Stomach (tissue), 8 donors: ENCODE measurements at regions not wholly inside any gene's neighbourhood (a gene's known extent, or its start where the extent isn't known, plus 50 kb on each side); places are given as distances from the start of the nearest gene placed in this dataset.

Source experiments
- DNase-seq, 2 donors: peaks; one replicate each; pipeline versions ENCODE4 v3.0.0 to v3.0.0-alpha.2; 2013 to 2019
- H3K27ac ChIP-seq, 5 donors: fragments of 200-600 bp in 4 of 5; sonication (generic) in 4 of 5; one replicate each; pipeline ENCODE4 v1.5.1; 2013 to 2019; ENCODE audit warnings: mild to moderate bottlenecking in 1 of 5, moderate library complexity in 1 of 5
- H3K27me3 ChIP-seq, 3 donors: fragments of 200-600 bp; sonication (generic); one replicate each; pipeline ENCODE4 v1.5.1; 2017 to 2019; ENCODE audit warnings: mixed run types in 1 of 3
- H3K36me3 ChIP-seq, 4 donors: fragments of 200-600 bp; sonication (generic); 1 replicate in 3 of 4; 2 replicates in 1 of 4; pipeline ENCODE4 v1.5.1; 2016 to 2019
- H3K4me1 ChIP-seq, 4 donors: fragments of 200-600 bp; sonication (generic); one replicate each; pipeline ENCODE4 v1.5.1; 2016 to 2019
- H3K4me3 ChIP-seq, 4 donors: fragments of 200-600 bp; sonication (generic) in 3 of 4; one replicate each; pipeline ENCODE4 v1.5.1; 2016 to 2019; ENCODE audit warnings: mild to moderate bottlenecking in 1 of 4
- H3K9me3 ChIP-seq, 4 donors: fragments of 200-600 bp; sonication (generic); one replicate each; pipeline ENCODE4 v1.5.1; 2016 to 2019
- EP300 ChIP-seq: sonication (generic); formaldehyde crosslinking; IDR thresholded peaks from one replicate; pipeline ENCODE4 v1.6.1; 2017; ENCODE audit warnings: antibody characterized with exemption
- POLR2A ChIP-seq, 4 donors: fragments of 450-650 bp; IDR thresholded peaks; one replicate each; pipeline ENCODE4 v1.6.1; 2016; ENCODE audit warnings: antibody characterized with exemption in 4 of 4, control low read depth in 2 of 4, mild to moderate bottlenecking in 1 of 4, moderate library complexity in 1 of 4
- POLR2AphosphoS5 ChIP-seq, 3 donors: sonication (generic); formaldehyde crosslinking; IDR thresholded peaks; one replicate each; pipeline ENCODE4 v1.6.1; 2016; ENCODE audit warnings: antibody characterized with exemption in 3 of 3
- WGBS, 5 donors: extraction: QIAGEN DNeasy Blood & Tissue Kit in 3 of 5; methylation state at CpG; one replicate each; pipeline versions ENCODE4 v1.1.5 to v1.1.7; 2013 to 2018; 5-methylcytosine and 5-hydroxymethylcytosine counted together
- intact Hi-C: fragments of 100-400 bp; cut with DNase I; formaldehyde crosslinking; loops from one replicate; pipeline ENCODE4 v1.15.1; 2023; ENCODE audit warnings: low total_unique reads
- TF ChIP-seq, protein P1 (sequence below), 7 experiments: fragments of 450-650 bp in 4 of 7; fragments of 200-600 bp in 3 of 7; sonication (generic) in 3 of 7; IDR thresholded peaks; one replicate each; pipeline ENCODE4 v1.5.1; 2016 to 2019; ENCODE audit warnings: antibody characterized with exemption in 7 of 7, control low read depth in 2 of 7, mild to moderate bottlenecking in 1 of 7
- donor health status: healthy with polysubstance abuse.
- donor health status: Bipolar disorder and iron deficiency.
- donor health status: healthy.

DNA sequence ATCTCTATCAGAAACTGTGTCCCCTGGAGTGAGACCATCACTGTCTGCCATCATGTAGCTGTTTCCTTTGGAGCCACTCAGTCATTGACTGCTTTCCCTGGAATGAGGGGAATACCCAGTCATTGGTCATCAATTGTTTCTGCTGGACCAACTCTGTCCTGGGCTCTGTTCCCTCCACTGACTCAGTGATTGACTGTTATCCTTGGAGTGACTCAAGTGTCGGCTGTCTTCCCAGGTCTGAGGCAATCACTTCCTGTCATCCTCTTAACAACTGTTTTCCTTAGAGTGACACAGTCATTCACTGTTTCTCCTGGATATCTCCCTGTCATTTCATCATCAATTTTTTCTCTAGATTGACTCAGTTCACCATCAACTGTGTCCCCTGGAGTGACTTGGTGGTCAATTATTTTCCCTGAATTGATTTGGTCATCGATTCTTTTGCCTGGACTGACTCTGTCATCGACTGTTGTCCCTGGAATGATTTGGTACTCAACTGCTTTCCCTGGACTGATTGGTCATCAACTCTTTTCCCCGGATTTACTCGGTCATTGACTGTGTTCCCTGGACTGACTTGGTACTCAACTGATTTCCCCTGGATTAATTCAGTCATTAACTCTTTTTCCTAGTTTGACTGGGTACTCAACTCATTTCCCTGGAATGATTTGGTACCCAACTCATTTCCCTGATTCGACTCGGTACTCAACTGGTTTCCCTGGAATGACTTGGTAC lies 327.9 kb upstream of the VCX start:
- 77 to 91% (median 86%) methylated on average over 6 to 7 of the region's 7 CpGs for whole genome bisulfite sequencing, 5 donors
- Histone ChIP-seq H3K9me3 (no peaks in the 10 kb centered on the region), H3K27ac (no peak overlapping the region), H3K4me1 (no peaks in the 10 kb centered on the region), H3K4me3 (no peak overlapping the region), H3K27me3 (no peaks in the 10 kb centered on the region), H3K36me3 (no peaks in the 10 kb centered on the region)
- DNase-seq = no peak
- TF ChIP-seq POLR2A (IDR thresholded peaks at IDR 0.05) = no peak
- TF ChIP-seq, protein P1, sequence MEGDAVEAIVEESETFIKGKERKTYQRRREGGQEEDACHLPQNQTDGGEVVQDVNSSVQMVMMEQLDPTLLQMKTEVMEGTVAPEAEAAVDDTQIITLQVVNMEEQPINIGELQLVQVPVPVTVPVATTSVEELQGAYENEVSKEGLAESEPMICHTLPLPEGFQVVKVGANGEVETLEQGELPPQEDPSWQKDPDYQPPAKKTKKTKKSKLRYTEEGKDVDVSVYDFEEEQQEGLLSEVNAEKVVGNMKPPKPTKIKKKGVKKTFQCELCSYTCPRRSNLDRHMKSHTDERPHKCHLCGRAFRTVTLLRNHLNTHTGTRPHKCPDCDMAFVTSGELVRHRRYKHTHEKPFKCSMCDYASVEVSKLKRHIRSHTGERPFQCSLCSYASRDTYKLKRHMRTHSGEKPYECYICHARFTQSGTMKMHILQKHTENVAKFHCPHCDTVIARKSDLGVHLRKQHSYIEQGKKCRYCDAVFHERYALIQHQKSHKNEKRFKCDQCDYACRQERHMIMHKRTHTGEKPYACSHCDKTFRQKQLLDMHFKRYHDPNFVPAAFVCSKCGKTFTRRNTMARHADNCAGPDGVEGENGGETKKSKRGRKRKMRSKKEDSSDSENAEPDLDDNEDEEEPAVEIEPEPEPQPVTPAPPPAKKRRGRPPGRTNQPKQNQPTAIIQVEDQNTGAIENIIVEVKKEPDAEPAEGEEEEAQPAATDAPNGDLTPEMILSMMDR (IDR thresholded peaks at IDR 0.05) = no peak
- no peak for TF ChIP-seq EP300
- TF ChIP-seq POLR2AphosphoS5 (IDR thresholded peaks at IDR 0.05) = no peak
- intact Hi-C loops = no loop called here

DNA sequence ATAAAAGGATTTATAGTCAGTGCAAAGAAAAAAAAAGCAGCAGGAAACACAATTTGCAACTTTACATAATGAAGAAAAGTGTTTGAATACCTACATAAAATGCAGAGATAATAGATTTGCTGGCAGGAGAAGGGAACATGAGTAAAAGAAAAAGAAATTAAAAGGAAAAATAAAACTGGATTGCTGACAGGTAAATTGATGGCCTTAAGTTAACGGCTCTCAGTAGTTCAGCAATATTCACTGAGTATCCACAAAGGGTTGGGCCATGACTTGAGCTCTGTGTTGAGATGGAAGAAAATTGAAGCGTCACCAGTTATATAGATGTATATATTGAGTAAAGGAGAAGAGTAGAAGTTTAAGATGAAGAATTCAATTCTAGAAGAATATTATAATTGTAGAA lies 330.1 kb upstream of the VCX start:
- WGBS, 5 donors = 73 to 91% (median 89%) methylated on average over 2 of the region's 2 CpGs
- Histone ChIP-seq H3K27me3 (no peaks in the 10 kb centered on the region), H3K27ac (no peak overlapping the region), H3K36me3 (no peaks in the 10 kb centered on the region), H3K4me3 (no peak overlapping the region), H3K4me1 (no peaks in the 10 kb centered on the region), H3K9me3 (no peaks in the 10 kb centered on the region)
- intact Hi-C loops = no loop called here
- DNase-seq = no peak
- TF ChIP-seq POLR2A (IDR thresholded peaks at IDR 0.05) (no peak), EP300 (no peak), POLR2AphosphoS5 (IDR thresholded peaks at IDR 0.05) (no peak)
- TF ChIP-seq, protein P1 (IDR thresholded peaks at IDR 0.05) = no peak

DNA sequence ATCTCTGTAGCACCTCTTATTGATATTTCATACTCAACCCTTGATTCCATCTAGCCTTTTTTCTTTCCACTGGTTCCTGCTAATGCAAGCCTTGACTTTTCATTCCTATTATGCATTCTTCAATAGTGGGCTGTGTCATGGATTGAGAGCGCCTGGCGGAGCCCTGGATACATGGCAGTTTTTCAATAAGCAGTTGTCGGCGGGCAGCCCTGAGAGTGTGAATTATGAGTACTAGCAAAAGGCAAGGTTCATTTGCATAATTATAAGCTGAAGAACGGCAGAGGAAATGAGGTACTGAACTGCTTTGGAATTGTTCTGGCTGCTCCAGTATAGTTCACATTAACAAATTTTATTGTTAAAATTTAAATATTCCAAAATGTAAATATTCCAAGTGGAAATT lies 339.7 kb upstream of the VCX start:
- intact Hi-C loops = no loop called here
- WGBS, 5 donors = 83 to 92% (median 88%) methylated on average over 5 of the region's 5 CpGs
- Histone ChIP-seq H3K4me3 (no peak overlapping the region), H3K36me3 (no peaks in the 10 kb centered on the region), H3K9me3 (no peaks in the 10 kb centered on the region), H3K4me1 (no peaks in the 10 kb centered on the region), H3K27ac (no peak overlapping the region), H3K27me3 (no peaks in the 10 kb centered on the region)
- TF ChIP-seq EP300 = no peak
- TF ChIP-seq, protein P1 (IDR thresholded peaks at IDR 0.05) = no peak
- TF ChIP-seq POLR2AphosphoS5 (IDR thresholded peaks at IDR 0.05) = no peak
- TF ChIP-seq POLR2A (IDR thresholded peaks at IDR 0.05) = no peak
- DNase-seq = no peak

DNA sequence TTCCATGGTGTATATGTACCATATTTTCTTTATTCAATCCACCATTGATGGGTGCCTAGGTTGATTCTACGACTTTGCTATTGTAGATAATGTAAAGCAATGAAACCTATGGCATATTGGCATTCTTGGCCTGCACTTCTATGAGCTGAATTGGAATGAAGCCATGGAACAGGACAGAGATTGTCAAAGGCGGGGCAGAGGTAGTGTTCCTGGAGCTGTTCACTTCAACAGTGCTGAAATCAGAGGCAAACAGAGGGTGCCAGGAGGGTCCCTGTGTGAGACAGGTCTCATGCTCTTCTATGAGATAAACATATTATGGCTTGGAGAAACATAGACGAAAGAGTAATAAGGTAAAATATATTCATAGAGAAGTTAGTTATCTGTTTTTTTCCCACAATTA lies 342.6 kb upstream of the VCX start:
- 76 to 89% (median 80%) methylated on average over 3 of the region's 3 CpGs for WGBS, 5 donors
- intact Hi-C loops = no loop called here
- TF ChIP-seq POLR2AphosphoS5 (IDR thresholded peaks at IDR 0.05) (no peak), EP300 (no peak), POLR2A (IDR thresholded peaks at IDR 0.05) (no peak)
- TF ChIP-seq, protein P1 (IDR thresholded peaks at IDR 0.05) = no peak

More for the DNA sequence above, 342.6 kb upstream of the VCX start:
- Histone ChIP-seq H3K36me3 (no peaks in the 10 kb centered on the region), H3K9me3 (no peaks in the 10 kb centered on the region), H3K27me3 (no peaks in the 10 kb centered on the region), H3K4me1 (no peaks in the 10 kb centered on the region), H3K27ac (no peak overlapping the region), H3K4me3 (no peak overlapping the region)
- no peak for DNase-seq
